ENCODE measurements at regions not wholly inside any gene's neighbourhood (a gene's known extent, or its start where the extent isn't known, plus 50 kb on each side); places are given as distances from the start of the nearest gene placed in this dataset.

- no peak for TF ChIP-seq POLR2A (IDR thresholded peaks at IDR 0.05)
- no peak for TF ChIP-seq CTCF (IDR thresholded peaks at IDR 0.05)
Observed at GRCh38 chr3:25895031-25895430, 105.1 kb downstream of the OXSM start.

All from testis (tissue), 2 donors.